Lower lobe of right lung (tissue), 2 donors: ENCODE measurements at regions not wholly inside any gene's neighbourhood (a gene's known extent, or its start where the extent isn't known, plus 50 kb on each side); places are given as distances from the start of the nearest gene placed in this dataset.

ENCODE experiments used
- ATAC-seq, 2 donors: fragments of 200-7000 bp; cut with Tn5 transposase; one replicate each; pipeline ENCODE4 v1.9.1; 2020 to 2022; ENCODE audit warnings: mild to moderate bottlenecking in 2 of 2, moderate library complexity in 2 of 2
- DNase-seq: peaks from one replicate; pipeline ENCODE4 v3.0.0-alpha.2; 2020
- H3K27ac ChIP-seq: fragments of 200-600 bp; one replicate; pipeline ENCODE4 v1.8.0; 2022
- H3K27me3 ChIP-seq: fragments of 200-600 bp; one replicate; pipeline ENCODE4 v1.8.0; 2022; ENCODE audit warnings: low read depth
- H3K36me3 ChIP-seq: fragments of 200-600 bp; one replicate; pipeline ENCODE4 v1.8.0; 2022; ENCODE audit warnings: mild to moderate bottlenecking
- H3K4me1 ChIP-seq: fragments of 200-600 bp; one replicate; pipeline ENCODE4 v1.8.0; 2022
- H3K4me3 ChIP-seq: fragments of 200-600 bp; one replicate; pipeline ENCODE4 v1.8.0; 2022; ENCODE audit warnings: mild to moderate bottlenecking
- H3K9me3 ChIP-seq: fragments of 200-600 bp; one replicate; pipeline ENCODE4 v1.8.0; 2022
- intact Hi-C: fragments of 100-400 bp; cut with DNase I; formaldehyde crosslinking; loops from one replicate; pipeline ENCODE4 v1.11.0; 2022
- TF ChIP-seq, protein P1 (sequence below): fragments of 200-600 bp; IDR thresholded peaks from one replicate; pipeline ENCODE4 v1.8.0; 2022; ENCODE audit warnings: antibody characterized with exemption, mild to moderate bottlenecking
- donor health status: DM: no; HTN: yes; CAD: no; lungs with severe emphysema.

DNA sequence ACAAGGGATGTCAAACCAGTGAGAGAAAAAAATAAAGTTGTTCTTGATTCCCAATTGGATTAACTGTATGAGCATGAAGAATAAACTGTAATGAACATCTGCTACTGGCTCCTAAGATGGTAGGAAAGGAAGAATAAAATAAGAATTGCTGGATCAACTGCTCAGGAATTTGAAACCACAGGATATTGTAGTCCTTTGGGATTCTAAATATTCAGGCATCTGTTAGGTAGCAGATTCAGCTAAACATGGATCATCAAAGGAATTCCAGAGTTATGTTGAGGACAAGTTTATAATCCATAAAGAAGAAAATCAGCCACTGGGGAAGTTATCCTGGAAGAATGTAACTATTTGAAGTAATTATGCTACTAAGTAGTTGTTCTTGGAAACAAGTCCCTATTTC, 65.8 kb downstream of the ISL1 start:
- no peaks in the 10 kb centered on the region for H3K4me1 ChIP-seq
- TF ChIP-seq, protein P1, sequence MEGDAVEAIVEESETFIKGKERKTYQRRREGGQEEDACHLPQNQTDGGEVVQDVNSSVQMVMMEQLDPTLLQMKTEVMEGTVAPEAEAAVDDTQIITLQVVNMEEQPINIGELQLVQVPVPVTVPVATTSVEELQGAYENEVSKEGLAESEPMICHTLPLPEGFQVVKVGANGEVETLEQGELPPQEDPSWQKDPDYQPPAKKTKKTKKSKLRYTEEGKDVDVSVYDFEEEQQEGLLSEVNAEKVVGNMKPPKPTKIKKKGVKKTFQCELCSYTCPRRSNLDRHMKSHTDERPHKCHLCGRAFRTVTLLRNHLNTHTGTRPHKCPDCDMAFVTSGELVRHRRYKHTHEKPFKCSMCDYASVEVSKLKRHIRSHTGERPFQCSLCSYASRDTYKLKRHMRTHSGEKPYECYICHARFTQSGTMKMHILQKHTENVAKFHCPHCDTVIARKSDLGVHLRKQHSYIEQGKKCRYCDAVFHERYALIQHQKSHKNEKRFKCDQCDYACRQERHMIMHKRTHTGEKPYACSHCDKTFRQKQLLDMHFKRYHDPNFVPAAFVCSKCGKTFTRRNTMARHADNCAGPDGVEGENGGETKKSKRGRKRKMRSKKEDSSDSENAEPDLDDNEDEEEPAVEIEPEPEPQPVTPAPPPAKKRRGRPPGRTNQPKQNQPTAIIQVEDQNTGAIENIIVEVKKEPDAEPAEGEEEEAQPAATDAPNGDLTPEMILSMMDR = no peak
- no peak for ATAC-seq
- no peak overlapping the region for H3K27ac ChIP-seq
- intact Hi-C loops = no loop called here
- no peaks in the 10 kb centered on the region for H3K36me3 ChIP-seq
- no peak for DNase-seq
- no peaks in the 10 kb centered on the region for H3K27me3 ChIP-seq
- no peak overlapping the region for H3K4me3 ChIP-seq
- no peaks in the 10 kb centered on the region for H3K9me3 ChIP-seq

DNA sequence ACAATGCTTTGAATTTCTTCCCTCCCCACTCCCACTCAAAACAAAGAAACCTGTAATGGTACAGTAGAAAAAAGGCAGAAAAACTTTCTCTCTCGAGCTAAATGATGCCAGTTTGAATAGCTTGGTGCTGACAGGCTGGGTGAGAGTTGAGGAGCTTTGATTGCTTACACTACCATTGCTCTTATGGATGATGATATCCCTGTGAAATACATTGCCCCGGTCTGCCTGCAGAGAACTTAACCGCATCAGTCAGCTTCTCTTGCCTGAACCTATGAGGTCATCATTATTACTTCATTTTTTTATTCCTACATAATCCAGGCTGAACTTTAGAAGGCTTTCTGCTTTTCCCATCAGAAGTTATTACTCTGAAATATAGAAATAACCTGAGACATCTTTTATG, 69.3 kb downstream of the ISL1 start:
- no peak overlapping the region for H3K4me3 ChIP-seq
- H3K36me3 ChIP-seq = no peaks in the 10 kb centered on the region
- no peak for DNase-seq
- H3K27me3 ChIP-seq = no peaks in the 10 kb centered on the region
- TF ChIP-seq, protein P1 = no peak
- no peak overlapping the region for H3K27ac ChIP-seq
- no peaks in the 10 kb centered on the region for H3K9me3 ChIP-seq
- no peaks in the 10 kb centered on the region for H3K4me1 ChIP-seq
- no peak for ATAC-seq
- intact Hi-C loops = no loop called here

DNA sequence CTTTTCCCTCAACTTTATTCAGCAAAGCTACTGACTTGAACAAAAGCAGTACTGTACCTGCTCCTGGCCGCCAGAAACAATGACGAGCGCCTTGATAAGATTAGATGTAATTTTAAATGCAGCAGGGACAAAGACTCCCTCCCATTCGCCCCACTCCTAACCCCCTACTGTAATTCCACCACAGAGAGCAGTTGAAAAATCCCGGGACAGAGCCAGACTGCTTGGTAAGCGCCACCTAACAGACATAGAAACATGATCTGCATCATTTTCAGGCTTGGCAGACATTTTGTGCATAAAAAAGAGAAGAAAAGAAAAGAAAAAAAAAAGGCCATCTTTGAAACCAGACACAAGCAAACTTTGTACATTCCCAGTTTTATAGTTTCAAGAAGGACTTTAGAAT, 81.9 kb downstream of the ISL1 start:
- H3K9me3 ChIP-seq = no peaks in the 10 kb centered on the region
- intact Hi-C loops = no loop called here
- no peak for DNase-seq
- no peak overlapping the region for H3K4me3 ChIP-seq
- no peak for ATAC-seq
- no peaks in the 10 kb centered on the region for H3K4me1 ChIP-seq
- H3K27me3 ChIP-seq = no peaks in the 10 kb centered on the region
- H3K36me3 ChIP-seq = no peaks in the 10 kb centered on the region
- no peak overlapping the region for H3K27ac ChIP-seq
- TF ChIP-seq, protein P1 = no peak

DNA sequence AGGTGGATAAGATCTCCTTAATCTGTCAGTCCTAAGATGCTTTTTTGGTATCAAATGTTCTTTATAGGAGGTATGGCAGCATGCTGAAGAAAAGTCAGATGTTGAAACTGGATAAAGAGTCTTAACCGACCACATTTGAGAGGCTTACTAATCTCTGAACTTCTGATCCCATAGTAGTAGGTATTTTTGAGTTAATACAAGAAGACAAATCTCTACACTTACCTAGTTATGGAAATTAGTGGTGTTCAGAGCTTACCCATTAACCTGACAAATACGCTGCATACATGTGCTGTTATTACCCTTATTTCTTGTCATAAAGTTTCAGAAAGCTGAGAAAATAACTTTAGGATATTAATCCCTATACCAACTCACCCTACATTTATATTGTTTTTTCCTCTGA, 83.0 kb downstream of the ISL1 start:
- no peak overlapping the region for H3K4me3 ChIP-seq
- H3K36me3 ChIP-seq = no peaks in the 10 kb centered on the region
- TF ChIP-seq, protein P1 = no peak
- H3K27me3 ChIP-seq = no peaks in the 10 kb centered on the region
- no peaks in the 10 kb centered on the region for H3K9me3 ChIP-seq
- no peak overlapping the region for H3K27ac ChIP-seq
- ATAC-seq = no peak
- H3K4me1 ChIP-seq = no peaks in the 10 kb centered on the region
- DNase-seq = no peak
- intact Hi-C loops = no loop called here

DNA sequence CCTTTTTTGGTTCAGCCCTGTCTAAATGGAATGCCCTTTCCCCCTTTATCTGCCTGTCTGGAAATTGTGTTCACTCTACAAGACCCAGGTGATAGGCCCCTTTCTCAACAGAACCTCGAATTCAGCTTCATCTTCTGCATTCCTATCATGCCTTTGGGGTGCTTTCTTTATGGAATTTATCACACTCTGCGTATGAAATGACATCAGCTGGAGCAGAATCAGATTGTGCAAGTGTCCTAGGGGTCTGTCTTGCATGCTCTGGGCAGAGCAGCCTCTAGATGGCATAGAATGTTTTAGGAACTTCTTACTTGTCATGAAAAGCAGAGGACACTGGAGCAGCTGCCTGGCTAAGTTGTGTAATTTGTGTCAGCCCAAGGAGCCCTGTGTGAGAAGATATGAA, 84.9 kb downstream of the ISL1 start:
- no peak for ATAC-seq
- TF ChIP-seq, protein P1 = no peak

DNA sequence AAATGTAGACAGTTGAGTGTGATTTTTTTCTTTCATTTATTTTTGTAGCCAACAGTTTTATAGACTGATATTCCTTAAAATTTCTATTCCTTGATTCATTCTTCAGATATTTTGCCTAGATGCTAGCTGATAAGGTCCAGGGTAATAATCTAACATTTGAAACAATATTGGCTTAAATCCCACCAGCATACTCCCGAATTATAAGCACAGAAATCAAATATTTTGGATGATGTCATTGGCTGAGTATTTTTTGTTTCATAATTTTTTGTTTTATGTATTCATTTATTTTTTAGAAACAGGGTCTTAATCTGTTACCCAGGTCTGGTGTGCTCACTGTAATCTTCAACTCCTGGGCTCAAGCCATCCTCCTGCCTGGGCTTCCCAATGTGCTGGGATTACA, 88.4 kb downstream of the ISL1 start:
- no peak for ATAC-seq
- intact Hi-C loops = no loop called here
- H3K27me3 ChIP-seq = no peaks in the 10 kb centered on the region
- H3K4me3 ChIP-seq = no peak overlapping the region
- no peaks in the 10 kb centered on the region for H3K4me1 ChIP-seq
- no peak overlapping the region for H3K27ac ChIP-seq
- TF ChIP-seq, protein P1 = no peak
- H3K9me3 ChIP-seq = no peaks in the 10 kb centered on the region
- H3K36me3 ChIP-seq = no peaks in the 10 kb centered on the region
- no peak for DNase-seq

More for the DNA sequence above, 84.9 kb downstream of the ISL1 start:
- no peaks in the 10 kb centered on the region for H3K4me1 ChIP-seq
- intact Hi-C loops = no loop called here
- no peak overlapping the region for H3K4me3 ChIP-seq
- no peaks in the 10 kb centered on the region for H3K27me3 ChIP-seq
- no peaks in the 10 kb centered on the region for H3K36me3 ChIP-seq
- no peak overlapping the region for H3K27ac ChIP-seq
- H3K9me3 ChIP-seq = no peaks in the 10 kb centered on the region
- no peak for DNase-seq
